Stimulated activated CD8-positive, alpha-beta memory T cell treated with anti-CD3 and anti-CD28 coated beads, Interleukin-15, amount 100 ng/mL, for 4 hours (primary cell): ENCODE measurements at regions not wholly inside any gene's neighbourhood (a gene's known extent, or its start where the extent isn't known, plus 50 kb on each side); places are given as distances from the start of the nearest gene placed in this dataset.
"Not testable (repeated sequence)": the region's sequence is repeated elsewhere in the genome, so short reads cannot be mapped to it uniquely, and the experiment has no call there.

Experiments
- DNase-seq, 2 donors: peaks; one replicate each; pipeline ENCODE4 v3.0.0-alpha.2; 2020; ENCODE audit warnings: low read depth in 2 of 2

DNA sequence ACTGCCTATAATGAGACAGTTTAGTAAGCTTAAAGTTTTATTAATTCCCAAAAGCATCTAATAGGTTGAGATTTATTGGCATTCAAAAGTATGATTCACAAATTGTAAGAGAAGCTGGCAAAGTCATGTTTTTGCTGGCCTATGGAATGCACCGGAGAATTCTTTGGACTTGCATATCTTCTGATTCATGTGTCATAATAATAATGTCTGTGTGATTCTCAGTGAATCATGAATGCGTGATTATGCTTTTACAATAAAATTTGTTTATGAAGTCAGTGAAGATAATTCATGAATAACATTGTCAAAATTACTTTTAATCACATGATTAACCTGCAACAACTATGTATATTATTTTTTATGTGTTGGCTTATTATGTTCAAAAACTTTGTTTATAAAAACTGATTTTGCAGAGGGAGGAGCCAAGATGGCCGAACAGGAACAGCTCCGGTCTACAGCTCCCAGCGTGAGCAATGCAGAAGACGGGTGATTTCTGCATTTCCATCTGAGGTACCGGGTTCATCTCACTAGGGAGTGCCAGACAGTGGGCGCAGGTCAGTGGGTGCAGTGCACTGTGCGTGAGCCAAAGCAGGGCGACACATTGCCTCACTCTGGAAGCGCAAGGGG lies 389.2 kb downstream of the SRGAP2C start:
- DNase-seq, result not testable (repeated sequence)

- not testable (repeated sequence) for DNase-seq
Measured at GRCh38 chr1:121574505-121574899, 389.7 kb downstream of the SRGAP2C start.

DNA sequence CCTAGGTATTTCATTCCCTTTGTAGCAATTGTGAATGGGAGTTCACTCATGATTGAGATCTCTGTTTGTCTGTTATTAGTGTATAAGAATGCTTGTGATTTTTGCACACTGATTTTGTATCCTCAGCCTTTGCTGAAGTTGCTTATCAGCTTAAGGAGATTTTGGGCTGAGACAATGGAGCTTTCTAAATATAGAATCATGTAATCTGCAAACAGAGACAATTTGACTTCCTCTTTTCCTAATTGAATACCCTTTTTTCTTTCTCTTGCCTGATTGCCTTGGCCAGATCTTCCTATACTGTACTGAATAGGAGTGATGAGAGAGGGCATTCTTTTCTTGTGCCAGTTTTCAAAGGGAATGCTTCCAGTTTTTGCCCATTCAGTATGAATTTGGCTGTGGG lies 398.1 kb downstream of the SRGAP2C start:
- not testable (repeated sequence) for DNase-seq

DNA sequence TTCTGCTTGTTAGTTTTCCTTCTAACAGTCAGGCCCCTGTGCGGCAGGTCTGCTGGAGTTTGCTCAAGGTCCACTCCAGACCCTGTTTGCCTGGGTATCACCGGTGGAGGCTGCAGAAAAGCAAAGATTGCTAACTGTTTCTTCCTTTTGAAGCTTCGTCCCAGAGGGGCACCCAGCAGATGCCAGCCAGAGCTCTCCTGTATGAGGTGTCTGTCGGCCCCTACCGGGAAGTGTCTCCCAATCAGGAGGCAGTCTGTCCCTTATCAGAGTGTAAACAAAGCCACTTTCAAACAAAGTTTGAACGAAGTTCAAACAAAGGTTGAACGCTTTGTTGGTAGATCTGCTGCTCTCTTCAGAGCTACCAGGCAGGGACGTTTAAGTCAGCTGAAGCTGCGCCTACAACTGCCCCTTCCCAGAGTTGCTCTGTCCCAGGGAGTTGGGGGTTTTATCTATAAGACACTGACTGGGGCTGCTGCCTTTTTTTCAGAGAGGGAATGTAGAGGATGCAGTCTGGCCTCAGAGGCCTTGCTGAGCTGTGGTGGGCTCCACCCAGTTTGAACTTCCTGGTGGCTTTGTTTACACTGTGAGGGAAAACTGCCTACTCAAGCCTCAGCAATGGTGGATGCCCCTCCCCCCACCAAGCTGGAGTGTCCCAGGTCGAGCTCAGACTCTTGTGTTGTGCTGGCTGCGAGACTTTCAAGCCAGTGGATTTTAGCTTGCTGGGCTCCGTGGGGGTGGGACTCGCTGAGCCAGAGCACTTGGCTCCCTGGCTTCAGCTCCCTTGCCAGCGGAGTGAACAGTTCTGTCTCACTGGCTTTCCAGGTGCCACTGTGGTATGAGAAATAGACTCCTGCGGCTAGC lies 401.8 kb downstream of the SRGAP2C start:
- DNase-seq, result no peak

DNA sequence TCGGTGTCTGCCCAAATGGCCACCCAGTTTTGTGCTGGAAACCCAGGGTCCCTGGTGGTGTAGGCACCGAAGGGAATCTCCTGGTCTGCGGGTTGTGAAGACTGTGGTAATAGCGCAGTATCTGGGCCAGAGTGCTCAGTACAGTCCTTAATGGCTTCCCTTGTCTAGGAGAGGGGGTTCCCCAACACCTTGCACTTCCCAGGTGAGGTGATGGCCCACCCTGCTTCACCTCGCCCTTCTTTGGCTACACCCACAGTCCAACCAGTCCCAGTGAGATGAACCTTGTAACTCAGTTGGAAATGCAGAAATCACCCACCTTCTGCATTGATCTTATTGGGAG lies 402.4 kb downstream of the SRGAP2C start:
- no peak for DNase-seq

- no peak for DNase-seq
Measured at GRCh38 chr1:121587777-121588176, 403.0 kb downstream of the SRGAP2C start.

GRCh38 chr1:121594096-121594495 lies 409.3 kb downstream of the SRGAP2C start:
- no peak for DNase-seq

DNA sequence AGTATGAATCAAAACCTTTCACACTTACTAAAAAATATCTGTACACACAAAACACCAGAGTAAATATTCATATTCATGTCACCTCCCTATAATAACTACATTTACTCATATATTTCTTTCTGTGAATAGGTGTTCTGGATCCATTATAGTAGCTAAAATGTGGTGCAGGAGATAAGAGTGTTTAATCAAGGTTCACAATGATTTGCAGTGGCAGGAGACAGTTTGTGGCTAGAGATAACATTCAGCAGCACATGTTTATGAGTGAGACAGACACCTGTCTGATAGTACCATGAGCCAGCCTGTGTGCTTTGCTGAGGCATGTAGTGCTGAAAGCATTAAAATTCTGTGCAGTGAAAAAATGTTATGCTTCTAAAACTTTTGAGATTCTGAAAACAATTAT lies 410.3 kb downstream of the SRGAP2C start:
- no peak for DNase-seq

GRCh38 chr1:121604843-121605444 lies 420.2 kb downstream of the SRGAP2C start:
- not testable (repeated sequence) for DNase-seq

- DNase-seq, result not testable (repeated sequence)
Measured at GRCh38 chr1:121607499-121607898, 422.7 kb downstream of the SRGAP2C start.
